ENCODE measurements at regions not wholly inside any gene's neighbourhood (a gene's known extent, or its start where the extent isn't known, plus 50 kb on each side); places are given as distances from the start of the nearest gene placed in this dataset.
"Not testable (repeated sequence)": the region's sequence is repeated elsewhere in the genome, so short reads cannot be mapped to it uniquely, and the experiment has no call there.

- Histone ChIP-seq H3K4me1 (no peaks in the 10 kb centered on the region), H3K27ac (no peak overlapping the region), H3K4me3 (no peak overlapping the region), H3K9me3 (no peaks in the 10 kb centered on the region), H3K36me3 (no peaks in the 10 kb centered on the region), H3K27me3 (no peaks in the 10 kb centered on the region)
- DNase-seq: no peak
- no peak for TF ChIP-seq CTCF (IDR thresholded peaks at IDR 0.05)
- intact Hi-C loops (cut with DNase I; ENCODE audit: low total_unique reads): no loop called here
Measured at GRCh38 chr12:73632661-73633060, 905.0 kb upstream of the ATXN7L3B start.

GRCh38 chr12:73639397-73639796 lies 898.2 kb upstream of the ATXN7L3B start:
- H3K9me3 ChIP-seq; H3K36me3 ChIP-seq; intact Hi-C loops (cut with DNase I; ENCODE audit: low total_unique reads); H3K4me3 ChIP-seq; H3K27me3 ChIP-seq; DNase-seq; H3K4me1 ChIP-seq; H3K27ac ChIP-seq: not testable (repeated sequence)

GRCh38 chr12:73656375-73656774 lies 881.3 kb upstream of the ATXN7L3B start:
- Histone ChIP-seq H3K9me3 (peaks cover 0 to 9% (median 7%) of the 10 kb centered on the region in 3 donors), H3K36me3 (no peaks in the 10 kb centered on the region), H3K27me3 (no peaks in the 10 kb centered on the region), H3K4me1 (no peaks in the 10 kb centered on the region), H3K4me3 (no peak overlapping the region), H3K27ac (no peak overlapping the region)
- TF ChIP-seq CTCF (IDR thresholded peaks at IDR 0.05): no peak
- DNase-seq: no peak
- intact Hi-C loops (cut with DNase I; ENCODE audit: low total_unique reads): no loop called here

GRCh38 chr12:73659802-73660201 lies 877.8 kb upstream of the ATXN7L3B start:
- TF ChIP-seq CTCF (IDR thresholded peaks at IDR 0.05): no peak
- H3K36me3 ChIP-seq: no peaks in the 10 kb centered on the region
- intact Hi-C loops (cut with DNase I; ENCODE audit: low total_unique reads): no loop called here
- DNase-seq: no peak
- no peaks in the 10 kb centered on the region for H3K27me3 ChIP-seq
- no peaks in the 10 kb centered on the region for H3K9me3 ChIP-seq
- H3K4me3 ChIP-seq: no peak overlapping the region
- no peaks in the 10 kb centered on the region for H3K4me1 ChIP-seq
- no peak overlapping the region for H3K27ac ChIP-seq

- TF ChIP-seq CTCF (IDR thresholded peaks at IDR 0.05): no peak
- no peak for DNase-seq
- no peaks in the 10 kb centered on the region for H3K27me3 ChIP-seq
- no peaks in the 10 kb centered on the region for H3K9me3 ChIP-seq
- intact Hi-C loops (cut with DNase I; ENCODE audit: low total_unique reads): no loop called here
- H3K4me1 ChIP-seq: no peaks in the 10 kb centered on the region
- no peak overlapping the region for H3K4me3 ChIP-seq
- H3K27ac ChIP-seq: no peak overlapping the region
- no peaks in the 10 kb centered on the region for H3K36me3 ChIP-seq
Measured at GRCh38 chr12:73665193-73665592, 872.4 kb upstream of the ATXN7L3B start.

GRCh38 chr12:73671550-73671949 lies 866.1 kb upstream of the ATXN7L3B start:
- H3K27me3 ChIP-seq; DNase-seq; H3K36me3 ChIP-seq; intact Hi-C loops (cut with DNase I; ENCODE audit: low total_unique reads); H3K4me1 ChIP-seq; H3K27ac ChIP-seq; H3K9me3 ChIP-seq; H3K4me3 ChIP-seq: not testable (repeated sequence)

GRCh38 chr12:73677520-73678291 lies 859.9 kb upstream of the ATXN7L3B start:
- no peak for DNase-seq
- Histone ChIP-seq H3K9me3 (no peaks in the 10 kb centered on the region), H3K27ac (no peak overlapping the region), H3K4me1 (no peaks in the 10 kb centered on the region), H3K36me3 (no peaks in the 10 kb centered on the region), H3K4me3 (no peak overlapping the region), H3K27me3 (no peaks in the 10 kb centered on the region)
- intact Hi-C loops (cut with DNase I; ENCODE audit: low total_unique reads): no loop called here
- TF ChIP-seq CTCF (IDR thresholded peaks at IDR 0.05): no peak
